ENCODE measurements at regions not wholly inside any gene's neighbourhood (a gene's known extent, or its start where the extent isn't known, plus 50 kb on each side); places are given as distances from the start of the nearest gene placed in this dataset.

DNA sequence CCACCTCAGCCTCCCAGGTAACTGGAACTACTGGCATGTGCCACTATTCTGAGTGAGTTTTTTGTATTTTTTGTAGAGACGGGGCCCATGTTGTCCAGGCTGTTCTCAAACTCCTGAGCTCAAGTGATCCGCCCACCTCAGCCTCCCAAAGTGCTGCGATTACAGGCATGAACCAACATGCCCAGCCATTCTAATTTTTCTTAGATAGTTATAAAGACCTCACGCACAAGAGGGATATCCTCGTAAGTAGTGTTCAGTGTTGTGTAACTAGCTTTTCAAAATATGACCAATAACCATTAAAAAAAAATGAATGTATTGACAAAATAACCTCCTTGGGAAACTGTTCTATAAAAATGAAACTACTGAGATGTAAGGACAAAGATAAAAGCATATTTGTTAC is 90.5 kb upstream of the FERD3L start:
- DNase-seq (ENCODE audit: low read depth): no peak
- TF ChIP-seq, protein P1, sequence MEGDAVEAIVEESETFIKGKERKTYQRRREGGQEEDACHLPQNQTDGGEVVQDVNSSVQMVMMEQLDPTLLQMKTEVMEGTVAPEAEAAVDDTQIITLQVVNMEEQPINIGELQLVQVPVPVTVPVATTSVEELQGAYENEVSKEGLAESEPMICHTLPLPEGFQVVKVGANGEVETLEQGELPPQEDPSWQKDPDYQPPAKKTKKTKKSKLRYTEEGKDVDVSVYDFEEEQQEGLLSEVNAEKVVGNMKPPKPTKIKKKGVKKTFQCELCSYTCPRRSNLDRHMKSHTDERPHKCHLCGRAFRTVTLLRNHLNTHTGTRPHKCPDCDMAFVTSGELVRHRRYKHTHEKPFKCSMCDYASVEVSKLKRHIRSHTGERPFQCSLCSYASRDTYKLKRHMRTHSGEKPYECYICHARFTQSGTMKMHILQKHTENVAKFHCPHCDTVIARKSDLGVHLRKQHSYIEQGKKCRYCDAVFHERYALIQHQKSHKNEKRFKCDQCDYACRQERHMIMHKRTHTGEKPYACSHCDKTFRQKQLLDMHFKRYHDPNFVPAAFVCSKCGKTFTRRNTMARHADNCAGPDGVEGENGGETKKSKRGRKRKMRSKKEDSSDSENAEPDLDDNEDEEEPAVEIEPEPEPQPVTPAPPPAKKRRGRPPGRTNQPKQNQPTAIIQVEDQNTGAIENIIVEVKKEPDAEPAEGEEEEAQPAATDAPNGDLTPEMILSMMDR (conservative IDR thresholded peaks at IDR 0.05; ENCODE audit: low read depth, low read length): no peak
- no peak overlapping the region for H3K4me3 ChIP-seq (ENCODE audit: low read length)

DNA sequence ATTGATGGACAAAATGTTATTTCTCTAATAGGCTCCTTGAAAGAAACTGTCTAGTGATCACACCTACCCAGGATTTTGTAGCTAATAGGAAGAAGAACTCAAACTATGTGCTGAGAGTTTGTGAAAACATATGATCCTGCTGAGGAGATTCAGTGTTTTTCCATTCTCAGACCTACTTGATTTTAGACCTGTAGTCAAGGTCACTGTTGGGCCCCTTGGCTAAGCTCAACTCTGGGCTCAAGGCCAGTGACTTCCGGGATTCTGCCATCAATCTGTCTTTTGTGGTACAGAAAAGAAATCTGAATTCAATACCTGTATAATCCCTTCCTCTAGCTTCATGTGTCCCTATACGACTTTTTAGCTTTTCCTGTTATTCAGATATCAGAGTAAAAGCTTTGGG is 79.7 kb upstream of the FERD3L start:
- H3K4me3 ChIP-seq (ENCODE audit: low read length): no peak overlapping the region

DNA sequence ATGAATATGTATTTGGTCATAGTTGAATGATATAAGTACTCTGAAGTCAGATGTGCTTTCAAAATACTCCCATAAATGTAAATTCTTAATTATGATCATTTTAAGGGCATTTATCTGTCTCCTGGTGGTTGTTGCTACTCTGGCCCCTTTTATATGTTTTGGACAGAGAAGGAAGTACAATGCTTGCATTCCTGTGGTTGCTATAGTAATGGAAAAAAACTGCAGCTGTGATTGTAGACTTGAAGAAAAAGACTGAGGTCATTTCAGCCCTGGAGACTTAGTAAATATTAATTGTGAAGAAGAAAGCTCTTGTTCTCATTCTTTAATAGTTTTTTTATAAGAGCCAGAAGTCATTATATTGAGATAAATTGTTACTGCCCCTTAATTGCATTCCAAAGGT is 70.2 kb upstream of the FERD3L start:
- peak; percentile 54 for DNase-seq (ENCODE audit: low read depth)
- H3K4me3 ChIP-seq (ENCODE audit: low read length): no peak overlapping the region
- TF ChIP-seq, protein P1 (conservative IDR thresholded peaks at IDR 0.05; ENCODE audit: low read depth, low read length): no peak

More for the DNA sequence above, 79.7 kb upstream of the FERD3L start:
- DNase-seq (ENCODE audit: low read depth): peak; percentile 40
- TF ChIP-seq, protein P1 (conservative IDR thresholded peaks at IDR 0.05; ENCODE audit: low read depth, low read length): no peak

DNA sequence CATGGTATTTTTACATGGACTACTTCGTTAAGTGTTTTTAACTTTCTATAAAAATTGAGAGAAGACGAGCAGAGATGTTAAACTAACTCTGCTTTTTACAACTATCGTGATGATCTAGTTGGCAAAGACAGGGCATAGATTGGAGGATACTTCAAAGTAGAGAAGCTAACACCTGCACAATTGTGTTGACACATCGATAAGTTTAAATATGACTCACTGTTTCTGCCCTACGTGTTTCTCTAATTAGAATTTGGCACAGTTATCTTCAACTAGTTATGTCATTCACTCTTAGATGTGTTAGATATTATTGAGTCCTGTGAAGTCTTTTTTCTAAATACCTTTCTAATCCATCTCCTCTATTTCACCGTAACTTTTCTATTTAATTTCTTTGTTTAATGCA is 68.5 kb upstream of the FERD3L start:
- no peak overlapping the region for H3K4me3 ChIP-seq (ENCODE audit: low read length)
- TF ChIP-seq, protein P1 (conservative IDR thresholded peaks at IDR 0.05; ENCODE audit: low read depth, low read length): no peak
- DNase-seq (ENCODE audit: low read depth): no peak

DNA sequence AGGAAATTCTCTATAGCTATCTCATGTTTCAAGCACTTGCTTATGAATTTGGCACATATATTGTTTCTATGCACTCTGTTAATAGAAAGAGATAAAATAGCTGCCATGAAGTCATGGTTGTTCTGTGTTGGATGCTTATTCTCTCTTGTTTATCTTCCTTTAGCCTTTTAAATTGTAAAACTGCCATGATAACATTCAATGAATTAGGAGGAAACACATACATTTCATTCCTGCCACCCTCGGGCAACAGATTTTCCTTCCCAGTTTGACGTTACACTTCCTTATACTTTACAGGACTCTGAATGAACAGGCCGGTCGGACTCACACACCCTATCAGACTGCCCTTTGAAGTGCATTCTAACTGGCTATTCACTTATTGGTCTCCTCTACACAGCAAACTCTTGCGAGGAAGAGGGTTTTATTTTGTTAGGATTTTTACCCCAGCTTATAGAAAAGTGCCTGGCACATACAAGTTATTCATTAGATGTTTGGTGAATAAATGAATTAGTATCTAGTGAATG is 65.7 kb upstream of the FERD3L start:
- no peak for DNase-seq (ENCODE audit: low read depth)
- TF ChIP-seq, protein P1 (conservative IDR thresholded peaks at IDR 0.05; ENCODE audit: low read depth, low read length): no peak
- no peak overlapping the region for H3K4me3 ChIP-seq (ENCODE audit: low read length)

DNA sequence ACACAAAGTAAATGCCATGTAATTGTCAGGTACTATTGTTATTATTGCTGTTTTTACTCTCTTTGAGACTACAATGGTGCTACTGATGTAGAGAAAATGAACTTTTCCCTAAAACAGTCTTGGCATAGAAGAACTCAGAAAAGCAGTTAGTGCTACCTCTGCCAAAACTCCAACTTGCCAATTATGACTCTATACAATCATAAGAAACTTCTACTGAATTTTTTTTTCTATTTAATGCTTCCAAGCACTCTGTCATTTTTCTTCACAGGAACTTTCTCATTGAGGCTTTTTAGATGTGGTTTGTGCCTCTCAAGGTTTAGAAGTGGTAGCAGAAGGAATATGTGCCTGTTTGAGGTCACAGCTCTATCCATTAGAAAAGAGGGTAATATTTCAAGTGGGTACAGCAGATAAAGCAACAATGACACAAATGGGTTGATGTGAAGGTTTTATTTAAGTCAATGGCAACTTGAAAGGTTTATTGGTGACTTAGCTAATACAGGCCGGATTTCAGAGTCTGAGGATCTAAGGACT is 64.0 kb upstream of the FERD3L start:
- DNase-seq (ENCODE audit: low read depth): no peak
- no peak overlapping the region for H3K4me3 ChIP-seq (ENCODE audit: low read length)
- TF ChIP-seq, protein P1 (conservative IDR thresholded peaks at IDR 0.05; ENCODE audit: low read depth, low read length): no peak

DNA sequence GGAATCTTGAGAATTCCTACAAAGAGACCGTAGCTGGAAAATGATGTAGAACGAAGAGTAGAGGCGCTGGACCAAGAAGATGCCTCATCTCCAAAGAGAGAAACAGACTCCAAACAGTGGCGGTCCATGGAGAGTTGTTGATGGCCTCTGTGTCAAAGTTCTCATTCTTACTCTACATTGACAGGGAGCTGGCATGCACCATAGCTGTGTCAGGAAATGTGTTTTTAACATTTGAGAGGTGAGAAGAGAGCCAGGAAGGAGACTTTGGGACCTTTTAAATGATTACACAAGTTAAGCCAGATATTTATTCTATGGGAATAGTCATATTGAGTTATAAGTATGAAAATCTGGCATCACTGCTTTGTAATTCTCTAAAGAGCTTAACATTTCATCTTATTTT is 61.5 kb upstream of the FERD3L start:
- no peak for DNase-seq (ENCODE audit: low read depth)
- TF ChIP-seq, protein P1 (conservative IDR thresholded peaks at IDR 0.05; ENCODE audit: low read depth, low read length): no peak
- H3K4me3 ChIP-seq (ENCODE audit: low read length): no peak overlapping the region

Measured in retinal pigment epithelial cell (primary cell).